DMS53 treated with DMSO at 0.1 percent for 48 hours (cell line): ENCODE measurements at regions not wholly inside any gene's neighbourhood (a gene's known extent, or its start where the extent isn't known, plus 50 kb on each side); places are given as distances from the start of the nearest gene placed in this dataset.
"Not testable (repeated sequence)": the region's sequence is repeated elsewhere in the genome, so short reads cannot be mapped to it uniquely, and the experiment has no call there.

Source experiments
- DNase-seq: peaks from one replicate; lab custom pipeline; 2025; ENCODE audit not compliant: unreplicated experiment; lab: John Stamatoyannopoulos, UW

DNA sequence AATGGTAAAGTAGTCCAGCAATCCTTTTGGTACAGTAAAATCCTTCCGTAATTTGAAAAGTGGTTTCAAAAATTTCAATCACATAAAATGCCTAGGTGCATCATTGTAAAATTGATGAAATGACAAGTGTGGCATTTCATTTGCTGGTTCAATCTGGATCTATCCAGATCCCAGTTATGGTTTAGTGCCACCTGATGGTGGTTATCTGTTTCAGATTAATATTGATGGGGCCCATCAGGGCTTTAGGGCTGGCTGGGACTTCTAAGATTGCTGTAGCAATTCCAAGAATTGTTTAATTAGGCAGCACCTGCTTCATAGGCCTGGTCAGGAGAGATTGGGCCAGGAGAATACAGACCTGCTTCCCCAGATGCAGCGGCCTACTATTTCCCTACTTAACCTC, 55.5 kb upstream of the PIK3C3 start:
- no peak for DNase-seq

DNA sequence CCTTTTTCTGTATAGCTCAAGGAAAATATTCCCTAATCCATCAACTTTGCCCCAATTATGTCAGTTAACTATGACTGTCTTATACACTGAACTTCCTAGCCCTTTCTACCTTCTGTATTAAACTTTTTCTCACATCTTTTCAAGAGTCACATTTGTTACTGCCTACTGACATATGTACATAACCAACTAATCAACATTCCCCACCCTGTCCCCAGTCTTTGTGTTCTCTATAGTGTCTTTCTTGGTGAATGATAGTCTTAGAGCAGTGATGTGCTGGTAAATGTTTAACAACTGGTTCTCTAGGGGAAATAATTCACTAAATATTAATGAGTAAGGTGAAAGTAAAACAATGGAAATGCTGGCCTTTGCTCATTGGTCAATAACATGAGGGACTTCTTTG, 61.6 kb upstream of the PIK3C3 start:
- no peak for DNase-seq

GRCh38 chr18:41887100-41887499, 67.9 kb upstream of the PIK3C3 start:
- no peak for DNase-seq

DNA sequence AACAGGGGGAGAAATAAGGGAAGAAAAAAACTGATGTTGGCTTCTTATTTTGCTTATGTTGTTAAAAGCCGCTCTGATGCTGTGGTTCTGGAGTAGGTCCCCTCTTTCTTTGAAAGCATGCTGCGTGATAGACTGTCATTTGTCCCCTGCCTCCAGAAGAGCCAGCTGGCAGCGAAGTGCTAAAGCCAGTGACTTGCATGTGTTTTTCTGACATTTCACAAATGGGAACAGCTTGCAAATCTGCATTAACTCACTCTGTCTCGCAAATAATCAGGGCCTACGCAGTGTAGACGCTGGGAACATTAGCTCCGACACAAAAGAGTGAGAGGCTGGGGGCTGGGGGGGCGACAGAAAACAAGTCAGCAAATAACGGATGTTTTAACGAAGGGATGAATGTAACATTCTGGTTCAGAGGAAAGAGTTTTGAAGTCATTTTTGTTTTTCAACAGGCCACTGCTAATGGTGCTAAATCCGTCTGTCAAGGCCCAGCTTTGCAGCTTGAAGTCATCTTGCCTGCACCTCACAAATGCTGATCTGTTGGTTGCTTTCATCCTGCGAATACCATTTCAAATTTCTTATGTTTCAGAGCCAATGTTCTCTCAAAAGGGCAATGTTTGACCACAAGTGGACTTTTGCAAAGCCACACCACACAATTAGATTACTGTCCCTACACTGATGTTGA, 68.8 kb upstream of the PIK3C3 start:
- DNase-seq, result no peak

GRCh38 chr18:41881285-41881684, 73.7 kb upstream of the PIK3C3 start:
- no peak for DNase-seq

GRCh38 chr18:41879256-41879655, 75.8 kb upstream of the PIK3C3 start:
- DNase-seq, result no peak

- DNase-seq, result no peak
These were observed 79.8 kb upstream of the PIK3C3 start for GRCh38 chr18:41875094-41875780.

DNA sequence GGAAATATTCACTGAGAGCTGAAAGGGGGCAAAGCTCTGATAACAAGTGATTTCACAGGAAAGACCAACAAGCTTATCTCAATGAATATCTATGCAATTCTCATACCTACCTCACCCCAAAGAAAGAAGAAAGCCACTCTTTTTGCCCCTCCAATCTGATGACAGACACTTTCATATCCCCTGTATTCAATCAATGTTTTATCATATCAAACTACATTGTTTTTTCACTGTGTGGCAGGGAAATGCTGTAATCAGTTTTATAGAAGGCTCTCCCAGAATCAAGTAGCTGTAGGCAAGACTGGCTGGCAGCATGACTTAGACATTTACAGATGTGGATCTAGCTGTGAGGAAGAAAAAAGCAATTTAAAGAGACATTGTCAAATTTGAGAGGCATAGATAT, 81.3 kb upstream of the PIK3C3 start:
- DNase-seq, result no peak

GRCh38 chr18:41872206-41872605, 82.8 kb upstream of the PIK3C3 start:
- no peak for DNase-seq

GRCh38 chr18:41871229-41872000, 83.6 kb upstream of the PIK3C3 start:
- DNase-seq, result no peak

DNA sequence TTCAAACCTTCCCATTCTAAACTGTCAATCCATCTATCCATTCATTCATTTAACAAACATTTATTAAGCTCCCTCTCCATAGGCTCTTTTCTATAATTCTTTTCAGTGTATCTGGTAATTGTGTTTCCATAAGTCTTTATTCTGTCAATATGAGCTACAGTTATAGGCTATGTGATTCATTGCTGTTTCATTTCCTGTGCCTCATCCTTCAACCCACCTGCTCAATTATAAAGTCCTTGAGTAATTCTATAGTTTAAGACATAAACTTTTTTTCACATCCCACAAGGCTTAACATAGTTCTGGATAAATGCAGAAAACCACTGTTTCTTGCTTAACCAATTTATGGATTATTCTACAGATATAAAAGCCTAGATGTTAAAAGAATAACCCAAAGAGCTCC, 84.2 kb upstream of the PIK3C3 start:
- DNase-seq, result no peak

DNA sequence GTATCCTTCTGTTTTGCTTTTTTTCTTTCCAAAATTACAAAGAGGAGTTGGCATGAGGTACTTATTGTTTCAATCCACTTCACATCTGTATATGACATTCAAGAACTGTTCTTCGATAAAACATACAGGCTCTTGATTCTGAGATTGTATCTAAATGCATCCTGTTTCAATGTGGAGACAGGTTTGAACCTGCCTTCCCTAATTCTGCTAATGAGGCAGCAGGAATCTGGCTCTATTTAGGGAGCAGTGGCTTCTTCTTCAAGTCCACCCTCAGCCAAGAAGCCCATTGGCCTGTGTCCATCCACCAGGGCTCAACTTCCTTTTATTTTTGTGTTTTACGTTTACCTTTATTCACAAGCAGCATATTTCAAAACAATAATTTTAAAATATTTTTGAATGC, 84.8 kb upstream of the PIK3C3 start:
- DNase-seq, result no peak

DNA sequence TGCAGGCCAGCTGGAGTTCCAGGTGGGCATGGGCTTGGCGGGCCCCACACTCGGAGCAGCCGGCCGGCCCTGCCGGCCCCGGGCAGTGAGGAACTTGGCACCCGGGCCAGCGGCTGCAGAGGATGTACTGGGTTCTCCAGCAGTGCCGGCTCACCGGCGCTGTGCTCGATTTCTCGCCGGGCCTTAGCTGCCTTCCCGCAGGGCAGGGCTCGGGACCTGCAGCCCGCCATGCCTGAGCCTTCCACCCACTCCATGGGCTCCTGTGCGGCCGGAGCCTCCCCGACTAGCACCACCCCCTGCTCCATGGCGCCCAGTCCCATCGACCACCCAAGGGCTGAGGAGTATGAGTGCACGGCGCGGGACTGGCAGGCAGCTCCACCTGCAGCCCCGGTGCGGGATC, 89.2 kb upstream of the PIK3C3 start:
- not testable (repeated sequence) for DNase-seq

- DNase-seq, result no peak
These were observed 90.8 kb upstream of the PIK3C3 start for GRCh38 chr18:41864216-41864615.

DNA sequence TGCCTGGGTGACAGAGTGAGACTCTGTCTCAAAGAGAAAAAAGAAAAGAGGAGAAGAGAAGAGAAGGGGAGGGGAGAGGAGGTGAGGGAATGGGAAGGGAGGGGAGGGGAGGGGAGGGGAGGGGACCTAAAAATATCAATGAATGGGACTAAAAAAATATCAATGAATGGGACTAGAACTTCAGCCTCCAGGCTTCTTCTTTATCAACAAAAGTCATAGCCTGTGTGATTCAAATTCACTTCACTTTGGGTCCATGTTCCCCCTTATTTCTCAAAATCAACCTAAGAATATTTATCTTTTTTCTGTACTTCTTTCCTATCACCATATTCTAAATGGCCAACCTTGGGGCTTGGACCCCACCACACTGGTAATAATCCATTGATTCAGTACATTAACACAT, 92.1 kb upstream of the PIK3C3 start:
- DNase-seq, result no peak

DNA sequence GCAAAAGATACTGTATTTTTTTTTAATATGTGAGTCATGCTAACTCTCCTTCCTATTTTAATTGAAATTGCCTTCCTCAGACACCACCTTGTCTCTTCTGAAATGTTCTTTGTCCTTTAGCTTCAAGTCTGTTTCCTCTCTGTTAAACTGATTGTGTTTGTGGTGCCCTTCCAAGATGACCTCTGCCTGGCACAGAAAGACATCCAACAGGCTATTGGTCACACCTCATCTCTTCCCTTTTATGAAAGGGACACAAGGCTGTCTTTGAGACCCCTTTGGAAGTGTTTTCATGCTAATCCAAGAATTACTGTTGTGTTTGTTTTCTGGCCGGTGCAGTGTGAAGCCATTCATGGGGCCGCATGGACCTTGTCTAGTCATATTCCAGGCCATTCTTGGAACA, 94.0 kb upstream of the PIK3C3 start:
- DNase-seq, result no peak

GRCh38 chr18:41858761-41859555, 96.1 kb upstream of the PIK3C3 start:
- no peak for DNase-seq

DNA sequence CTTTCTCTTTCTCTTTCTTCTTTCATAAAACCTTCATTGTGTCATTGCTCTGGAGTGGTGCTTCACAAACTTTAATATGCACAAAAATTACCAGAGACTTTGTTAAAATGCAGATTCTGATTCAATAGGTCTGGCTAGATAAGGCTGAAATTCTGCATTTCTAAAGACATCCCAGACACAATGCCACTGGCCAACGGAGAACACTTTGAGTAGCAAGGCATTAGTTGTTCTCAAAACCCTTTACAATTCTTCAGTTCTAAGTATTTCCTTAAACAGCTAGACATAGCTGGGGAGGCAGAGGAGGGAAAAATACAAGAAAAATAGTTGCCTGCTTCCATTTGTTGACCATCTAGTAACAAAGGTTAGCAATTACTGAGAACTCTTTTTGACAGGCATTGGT, 101.8 kb upstream of the PIK3C3 start:
- no peak for DNase-seq

DNA sequence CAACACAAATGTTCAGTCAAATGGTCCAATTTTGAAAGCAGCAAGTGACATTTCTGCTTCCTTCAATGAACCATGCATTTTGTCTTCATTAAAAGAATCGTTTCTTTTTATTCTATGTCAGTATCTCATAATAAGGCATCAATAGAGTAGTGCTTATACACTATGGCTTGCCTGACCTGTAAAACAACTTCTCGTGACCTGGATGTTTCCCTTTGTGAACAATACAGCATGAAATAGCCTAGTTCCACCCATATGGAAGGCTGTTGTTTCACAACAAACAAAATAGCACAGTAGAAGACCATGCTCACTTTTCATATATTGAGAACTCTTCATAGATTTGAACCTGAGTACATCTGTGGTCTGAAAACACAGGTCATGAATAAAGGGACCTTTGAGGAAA, 104.3 kb upstream of the PIK3C3 start:
- DNase-seq, result peak; percentile 14

GRCh38 chr18:41849632-41850031, 105.4 kb upstream of the PIK3C3 start:
- no peak for DNase-seq

- peak; percentile 31 for DNase-seq
These were observed 109.5 kb upstream of the PIK3C3 start for GRCh38 chr18:41845563-41845962.
